ENCODE measurements at regions not wholly inside any gene's neighbourhood (a gene's known extent, or its start where the extent isn't known, plus 50 kb on each side); places are given as distances from the start of the nearest gene placed in this dataset.

DNA sequence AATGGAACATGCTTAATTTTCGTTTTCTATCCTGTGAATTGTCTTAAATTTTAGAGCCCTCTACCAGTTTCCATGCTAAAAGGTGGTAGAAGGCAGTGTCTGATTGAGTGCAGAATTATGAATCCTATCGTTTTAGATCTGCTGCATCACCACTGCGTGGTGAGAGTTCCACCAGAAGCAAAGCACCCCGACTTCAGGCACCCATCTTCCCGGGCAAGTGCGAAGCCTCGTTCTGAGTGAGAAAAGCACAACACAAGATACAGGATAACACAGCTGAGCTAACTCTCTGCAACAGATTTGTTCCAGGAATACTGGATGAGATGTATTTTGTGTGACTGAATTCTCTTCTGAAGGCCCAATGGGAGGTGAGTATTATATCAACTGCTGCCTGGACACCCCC is 471.5 kb downstream of the EIPR1 start:
- Histone ChIP-seq H3K27me3 (ENCODE audit: control insufficient read depth, insufficient read depth, low read length) (no peaks in the 10 kb centered on the region), H3K27ac (ENCODE audit: low read length) (no peak overlapping the region), H3K9me3 (ENCODE audit: control insufficient read depth, insufficient read depth, low read length) (no peaks in the 10 kb centered on the region), H3K36me3 (ENCODE audit: control insufficient read depth, insufficient read depth, low read length) (no peaks in the 10 kb centered on the region), H3K4me3 (ENCODE audit: low read length) (no peak overlapping the region), H3K4me1 (ENCODE audit: control insufficient read depth, insufficient read depth, low read length) (no peaks in the 10 kb centered on the region)
- H3K36me3 Mint-ChIP-seq = no peaks in the 10 kb centered on the region
- H3K9me3 Mint-ChIP-seq = no peaks in the 10 kb centered on the region
- no peak for DNase-seq
- intact Hi-C loops (cut with micrococcal nuclease) = no loop called here
- no peak overlapping the region for H3K4me3 Mint-ChIP-seq
- TF ChIP-seq, protein P1, sequence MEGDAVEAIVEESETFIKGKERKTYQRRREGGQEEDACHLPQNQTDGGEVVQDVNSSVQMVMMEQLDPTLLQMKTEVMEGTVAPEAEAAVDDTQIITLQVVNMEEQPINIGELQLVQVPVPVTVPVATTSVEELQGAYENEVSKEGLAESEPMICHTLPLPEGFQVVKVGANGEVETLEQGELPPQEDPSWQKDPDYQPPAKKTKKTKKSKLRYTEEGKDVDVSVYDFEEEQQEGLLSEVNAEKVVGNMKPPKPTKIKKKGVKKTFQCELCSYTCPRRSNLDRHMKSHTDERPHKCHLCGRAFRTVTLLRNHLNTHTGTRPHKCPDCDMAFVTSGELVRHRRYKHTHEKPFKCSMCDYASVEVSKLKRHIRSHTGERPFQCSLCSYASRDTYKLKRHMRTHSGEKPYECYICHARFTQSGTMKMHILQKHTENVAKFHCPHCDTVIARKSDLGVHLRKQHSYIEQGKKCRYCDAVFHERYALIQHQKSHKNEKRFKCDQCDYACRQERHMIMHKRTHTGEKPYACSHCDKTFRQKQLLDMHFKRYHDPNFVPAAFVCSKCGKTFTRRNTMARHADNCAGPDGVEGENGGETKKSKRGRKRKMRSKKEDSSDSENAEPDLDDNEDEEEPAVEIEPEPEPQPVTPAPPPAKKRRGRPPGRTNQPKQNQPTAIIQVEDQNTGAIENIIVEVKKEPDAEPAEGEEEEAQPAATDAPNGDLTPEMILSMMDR (IDR thresholded peaks at IDR 0.05) = no peak
- H3K27me3 Mint-ChIP-seq (ENCODE audit: low read depth in 2 of 2) = no peaks in the 10 kb centered on the region
- H3K4me1 Mint-ChIP-seq = no peaks in the 10 kb centered on the region
- no peak overlapping the region for H3K27ac Mint-ChIP-seq
- 90% methylated on average over 6 of the region's 7 CpGs for WGBS (ENCODE audit: insufficient coverage)
- ATAC-seq = no peak

DNA sequence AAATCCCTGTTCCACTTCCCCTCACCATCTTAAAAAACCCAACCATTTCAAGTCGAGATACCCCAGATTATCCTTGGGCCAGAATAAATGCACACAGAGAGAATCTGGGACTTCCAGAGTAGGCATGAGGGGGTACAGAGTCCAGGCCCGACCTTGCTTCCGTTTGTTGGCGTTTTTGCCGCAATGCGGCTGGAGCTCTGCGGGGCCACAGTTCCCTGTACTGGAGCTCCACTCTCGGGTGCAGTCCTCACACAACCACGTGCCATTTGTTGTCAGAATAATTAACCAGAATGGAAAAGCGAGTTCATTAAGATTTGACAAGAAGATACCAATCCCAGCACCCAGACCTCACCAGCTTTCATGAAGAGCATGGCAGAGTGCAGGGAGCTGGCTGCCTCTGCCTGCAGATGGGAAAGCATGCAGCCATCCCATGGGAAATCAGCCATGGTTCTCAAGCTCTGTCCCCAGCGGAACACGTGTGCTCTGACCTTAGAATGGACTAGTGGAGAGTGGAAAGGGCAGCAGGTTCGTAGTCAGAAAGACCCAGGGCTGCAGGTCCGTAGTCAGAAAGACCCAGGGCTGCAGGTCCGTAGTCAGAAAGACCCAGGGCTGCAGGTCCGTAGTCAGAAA is 472.8 kb downstream of the EIPR1 start:
- H3K4me3 ChIP-seq (ENCODE audit: low read length) = no peak overlapping the region
- no peaks in the 10 kb centered on the region for H3K9me3 Mint-ChIP-seq
- H3K27me3 Mint-ChIP-seq (ENCODE audit: low read depth in 2 of 2) = no peaks in the 10 kb centered on the region
- no peaks in the 10 kb centered on the region for H3K4me1 ChIP-seq (ENCODE audit: control insufficient read depth, insufficient read depth, low read length)
- H3K27me3 ChIP-seq (ENCODE audit: control insufficient read depth, insufficient read depth, low read length) = no peaks in the 10 kb centered on the region
- no peaks in the 10 kb centered on the region for H3K4me1 Mint-ChIP-seq
- no peaks in the 10 kb centered on the region for H3K9me3 ChIP-seq (ENCODE audit: control insufficient read depth, insufficient read depth, low read length)
- no peaks in the 10 kb centered on the region for H3K36me3 Mint-ChIP-seq
- 88% methylated on average over 13 of the region's 16 CpGs for WGBS (ENCODE audit: insufficient coverage)
- TF ChIP-seq, protein P1 (IDR thresholded peaks at IDR 0.05) = no peak
- no peak overlapping the region for H3K27ac Mint-ChIP-seq
- H3K4me3 Mint-ChIP-seq = no peak overlapping the region
- ATAC-seq = no peak
- H3K36me3 ChIP-seq (ENCODE audit: control insufficient read depth, insufficient read depth, low read length) = no peaks in the 10 kb centered on the region
- DNase-seq = no peak
- no peak overlapping the region for H3K27ac ChIP-seq (ENCODE audit: low read length)
- intact Hi-C loops (cut with micrococcal nuclease) = no loop called here

DNA sequence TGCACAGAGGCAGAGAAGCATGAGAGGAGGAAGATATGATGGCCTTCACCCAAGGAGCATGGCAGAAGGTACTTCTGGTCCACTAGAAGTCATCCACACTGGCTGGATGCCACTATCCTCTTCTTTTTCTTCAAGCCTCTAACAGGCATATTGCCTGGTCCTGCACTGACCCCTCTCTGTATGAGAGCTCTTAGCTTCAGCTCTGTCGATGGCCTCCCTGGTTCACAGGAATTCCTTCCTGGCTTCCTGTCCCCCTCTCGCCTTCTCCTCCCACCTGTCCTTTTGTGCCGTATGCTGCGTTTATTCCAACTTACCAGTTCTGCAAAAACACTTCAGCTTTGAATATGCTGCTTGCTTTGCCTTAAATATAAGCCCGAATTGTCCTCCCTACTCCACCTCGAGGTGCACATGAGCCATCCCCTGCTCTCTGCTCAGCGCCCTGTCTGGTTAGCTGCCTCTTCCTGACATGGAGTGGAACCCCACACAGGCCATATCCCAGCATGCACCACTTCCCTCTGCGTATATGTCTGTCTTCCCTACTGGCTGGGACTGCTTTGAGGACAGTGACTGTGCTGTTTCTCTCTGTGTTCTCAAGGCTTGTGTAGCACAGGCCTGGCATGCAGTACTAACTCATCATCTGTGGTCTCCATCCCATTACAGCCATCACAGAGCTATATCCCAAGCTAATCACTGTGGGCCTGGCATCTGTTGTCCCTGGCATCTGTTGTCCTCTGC is 474.9 kb downstream of the EIPR1 start:
- ATAC-seq = no peak
- H3K4me1 Mint-ChIP-seq = no peaks in the 10 kb centered on the region

More for the DNA sequence above, 474.9 kb downstream of the EIPR1 start:
- H3K9me3 ChIP-seq (ENCODE audit: control insufficient read depth, insufficient read depth, low read length) = no peaks in the 10 kb centered on the region
- Mint-ChIP-seq H3K27ac (no peak overlapping the region), H3K4me3 (no peak overlapping the region), H3K9me3 (no peaks in the 10 kb centered on the region), H3K27me3 (ENCODE audit: low read depth in 2 of 2) (no peaks in the 10 kb centered on the region), H3K36me3 (no peaks in the 10 kb centered on the region)
- TF ChIP-seq, protein P1 (IDR thresholded peaks at IDR 0.05) = no peak
- intact Hi-C loops (cut with micrococcal nuclease) = no loop called here
- H3K4me1 ChIP-seq (ENCODE audit: control insufficient read depth, insufficient read depth, low read length) = no peaks in the 10 kb centered on the region
- no peak for DNase-seq
- H3K27ac ChIP-seq (ENCODE audit: low read length) = no peak overlapping the region
- WGBS (ENCODE audit: insufficient coverage) = 81% methylated on average over 8 of the region's 8 CpGs
- H3K4me3 ChIP-seq (ENCODE audit: low read length) = no peak overlapping the region
- no peaks in the 10 kb centered on the region for H3K27me3 ChIP-seq (ENCODE audit: control insufficient read depth, insufficient read depth, low read length)
- H3K36me3 ChIP-seq (ENCODE audit: control insufficient read depth, insufficient read depth, low read length) = no peaks in the 10 kb centered on the region
